NB4 (cell line): ENCODE measurements at regions not wholly inside any gene's neighbourhood (a gene's known extent, or its start where the extent isn't known, plus 50 kb on each side); places are given as distances from the start of the nearest gene placed in this dataset.

Experiments used
- DNase-seq: peaks from one replicate; pipeline ENCODE4 v3.0.0; 2010; ENCODE audit warnings: low read depth
- H3K4me3 ChIP-seq: one replicate; pipeline ENCODE4 v1.5.1; 2011; ENCODE audit warnings: mild to moderate bottlenecking, low read depth, low read length, moderate library complexity
- MAX ChIP-seq: IDR thresholded peaks from 2 replicates; pipeline ENCODE4 v1.6.1; 2011; ENCODE audit warnings: low read depth, low read length
- MYC ChIP-seq: IDR thresholded peaks from 2 replicates; pipeline ENCODE4 v1.6.1; 2011; ENCODE audit warnings: low read depth, low read length
- POLR2A ChIP-seq: IDR thresholded peaks from 2 replicates; pipeline ENCODE4 v1.6.1; 2011; ENCODE audit warnings: mild to moderate bottlenecking; ENCODE audit not compliant: insufficient read length; ENCODE audit errors: extremely low read depth
- TF ChIP-seq, protein P1 (sequence below): IDR thresholded peaks from one replicate; pipeline ENCODE4 v1.5.1; 2012; ENCODE audit warnings: low read depth, low read length

- DNase-seq = no peak
- no peak for TF ChIP-seq POLR2A
- no peak for TF ChIP-seq MYC
- TF ChIP-seq MAX = no peak
- TF ChIP-seq, protein P1, sequence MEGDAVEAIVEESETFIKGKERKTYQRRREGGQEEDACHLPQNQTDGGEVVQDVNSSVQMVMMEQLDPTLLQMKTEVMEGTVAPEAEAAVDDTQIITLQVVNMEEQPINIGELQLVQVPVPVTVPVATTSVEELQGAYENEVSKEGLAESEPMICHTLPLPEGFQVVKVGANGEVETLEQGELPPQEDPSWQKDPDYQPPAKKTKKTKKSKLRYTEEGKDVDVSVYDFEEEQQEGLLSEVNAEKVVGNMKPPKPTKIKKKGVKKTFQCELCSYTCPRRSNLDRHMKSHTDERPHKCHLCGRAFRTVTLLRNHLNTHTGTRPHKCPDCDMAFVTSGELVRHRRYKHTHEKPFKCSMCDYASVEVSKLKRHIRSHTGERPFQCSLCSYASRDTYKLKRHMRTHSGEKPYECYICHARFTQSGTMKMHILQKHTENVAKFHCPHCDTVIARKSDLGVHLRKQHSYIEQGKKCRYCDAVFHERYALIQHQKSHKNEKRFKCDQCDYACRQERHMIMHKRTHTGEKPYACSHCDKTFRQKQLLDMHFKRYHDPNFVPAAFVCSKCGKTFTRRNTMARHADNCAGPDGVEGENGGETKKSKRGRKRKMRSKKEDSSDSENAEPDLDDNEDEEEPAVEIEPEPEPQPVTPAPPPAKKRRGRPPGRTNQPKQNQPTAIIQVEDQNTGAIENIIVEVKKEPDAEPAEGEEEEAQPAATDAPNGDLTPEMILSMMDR = no peak
- H3K4me3 ChIP-seq = no peak overlapping the region
These were observed 274.0 kb downstream of the NDUFA10 start for GRCh38 chr2:239750929-239751678.

DNA sequence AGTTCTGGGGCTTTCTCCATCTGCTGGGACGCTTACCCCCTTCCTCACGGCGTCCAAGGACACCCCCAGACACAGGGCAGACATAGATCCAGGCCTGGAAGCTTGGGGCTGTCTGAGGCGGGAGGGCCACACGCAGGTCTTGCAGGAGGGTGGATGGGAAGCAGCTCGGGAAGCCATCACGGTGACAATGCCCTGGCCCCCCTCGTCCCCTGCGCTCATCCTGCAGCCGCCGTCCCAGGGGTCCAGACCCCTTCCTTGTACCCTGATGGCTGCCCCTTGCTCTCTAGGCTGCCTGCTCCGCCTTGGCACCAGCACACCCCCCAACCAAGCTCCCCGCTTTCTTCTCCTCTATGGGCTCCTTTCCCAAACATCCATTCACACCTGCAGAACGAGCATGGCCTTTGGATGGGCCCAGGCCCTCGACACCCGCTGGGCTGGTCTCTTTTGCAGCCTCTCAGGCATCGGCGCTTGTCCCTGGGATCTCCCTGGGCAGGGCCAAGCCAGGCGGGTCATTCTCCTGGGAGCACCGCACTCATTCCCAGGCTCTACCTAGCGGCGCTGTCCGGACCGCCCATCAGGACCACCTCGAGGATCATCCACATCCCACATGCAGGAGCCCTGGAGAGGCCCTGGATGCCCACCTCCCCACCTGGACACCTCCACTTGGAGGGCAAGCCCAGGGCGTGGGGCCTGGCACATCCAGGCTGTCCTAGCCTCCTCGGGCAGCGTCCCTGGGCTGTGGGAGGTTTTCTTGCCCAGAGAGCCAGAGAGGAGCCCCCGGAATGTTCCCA is 274.9 kb downstream of the NDUFA10 start:
- no peak overlapping the region for H3K4me3 ChIP-seq
- DNase-seq = no peak
- TF ChIP-seq POLR2A = no peak
- no peak for TF ChIP-seq MAX
- TF ChIP-seq MYC = no peak
- TF ChIP-seq, protein P1 = no peak

- no peak for DNase-seq
- TF ChIP-seq MAX (no peak), POLR2A (no peak), MYC (no peak)
- TF ChIP-seq, protein P1 = no peak
- no peak overlapping the region for H3K4me3 ChIP-seq
These were observed 275.8 kb downstream of the NDUFA10 start for GRCh38 chr2:239749272-239749873.

- no peak for DNase-seq
- no peak overlapping the region for H3K4me3 ChIP-seq
- TF ChIP-seq, protein P1 = no peak
- TF ChIP-seq MYC (no peak), POLR2A (no peak), MAX (no peak)
These were observed 276.3 kb downstream of the NDUFA10 start for GRCh38 chr2:239748811-239749210.

DNA sequence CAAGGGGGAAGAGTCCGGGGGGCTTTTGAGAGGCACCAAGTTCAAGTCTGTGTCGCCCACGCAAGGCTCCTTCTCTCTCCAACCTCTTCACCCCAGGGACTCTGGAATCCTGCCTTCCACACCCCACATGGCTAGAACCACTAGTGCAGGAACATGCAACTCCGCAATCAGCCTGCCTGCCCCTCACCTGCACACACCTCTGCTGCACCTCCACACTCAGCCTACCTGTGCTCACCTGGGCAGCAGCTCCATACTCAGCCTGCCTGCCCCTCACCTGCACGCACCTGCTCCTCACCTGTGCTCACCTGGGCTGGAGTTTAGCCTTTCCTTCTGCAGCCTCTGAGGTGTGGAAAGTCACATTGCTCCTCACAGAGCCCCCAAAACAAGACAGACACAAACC is 277.4 kb downstream of the NDUFA10 start:
- no peak for DNase-seq
- no peak overlapping the region for H3K4me3 ChIP-seq
- TF ChIP-seq, protein P1 = no peak
- no peak for TF ChIP-seq POLR2A
- TF ChIP-seq MAX = no peak
- TF ChIP-seq MYC = no peak
